ENCODE measurements at regions not wholly inside any gene's neighbourhood (a gene's known extent, or its start where the extent isn't known, plus 50 kb on each side); places are given as distances from the start of the nearest gene placed in this dataset.

DNA sequence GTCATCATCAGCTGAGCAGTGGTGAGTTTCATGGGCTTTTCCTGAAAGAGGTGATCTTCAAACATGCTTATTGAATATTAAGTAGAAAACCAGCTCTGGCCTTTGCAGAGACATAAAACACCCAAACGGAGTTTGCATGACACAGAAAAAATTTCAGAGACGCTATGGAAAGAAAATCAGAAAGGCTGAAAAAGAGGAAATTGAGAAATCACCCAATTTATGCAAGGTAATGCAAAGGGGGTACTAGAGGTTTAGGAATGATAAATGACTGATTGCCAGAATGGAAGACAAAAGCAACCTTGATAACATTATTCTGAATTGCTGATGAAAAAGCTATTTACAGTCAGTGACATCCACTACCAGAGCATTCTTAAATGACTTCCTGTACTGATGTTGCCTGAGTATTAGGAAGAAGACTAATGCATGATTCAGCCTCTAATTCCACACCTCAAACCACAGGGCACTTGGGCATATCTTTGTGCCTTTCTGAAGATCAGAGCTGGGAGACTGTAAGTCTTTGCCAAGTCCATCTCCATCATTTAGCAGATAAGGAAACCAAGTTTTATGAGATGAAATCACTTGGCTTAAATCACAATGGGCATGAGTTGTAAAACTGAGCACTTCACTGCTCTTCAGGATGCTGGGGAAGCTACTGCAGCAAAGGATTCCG lies 565.7 kb downstream of the PPARGC1A start:
- DNase-seq, result peak; percentile 21

DNA sequence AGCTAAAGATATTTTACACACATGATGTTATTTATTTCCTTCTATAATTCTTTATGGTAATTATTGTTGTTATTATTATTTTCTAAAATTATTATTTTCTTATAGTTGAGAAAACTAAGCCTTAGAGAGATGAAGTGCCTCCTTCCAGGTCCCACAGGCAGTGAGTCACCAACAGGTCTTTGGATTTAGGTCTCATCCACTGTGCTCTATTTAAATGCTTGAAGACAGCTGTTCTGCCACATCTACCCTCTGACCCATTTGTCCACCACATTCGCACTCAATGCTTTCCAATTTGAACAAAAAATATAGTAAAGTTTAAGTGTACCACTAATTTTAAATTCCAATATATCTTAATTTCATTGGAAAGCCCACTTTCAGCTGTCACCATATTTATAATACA lies 566.4 kb downstream of the PPARGC1A start:
- no peak for DNase-seq

DNA sequence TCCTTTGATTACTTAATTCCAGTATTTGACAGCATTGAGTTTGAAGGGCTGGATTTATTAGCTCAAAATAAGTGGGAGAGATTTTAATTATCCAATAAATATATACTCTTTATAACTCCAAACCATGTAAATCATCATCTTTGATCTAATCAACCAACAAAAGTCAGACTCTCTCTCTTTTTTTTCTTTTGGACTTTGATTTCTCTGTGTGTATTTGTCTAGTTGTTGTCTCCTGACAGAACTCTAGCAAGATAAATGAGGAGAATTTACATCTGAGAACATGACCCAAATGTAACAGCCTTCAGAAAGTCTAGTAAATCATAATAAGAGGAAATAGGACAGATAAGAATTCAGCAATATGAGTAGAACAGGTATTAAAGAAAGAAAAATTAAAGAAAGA lies 567.1 kb downstream of the PPARGC1A start:
- no peak for DNase-seq

- DNase-seq, result no peak
Observed at GRCh38 chr4:23320931-23321587, 568.8 kb downstream of the PPARGC1A start.

GRCh38 chr4:23312686-23313085 lies 577.2 kb downstream of the PPARGC1A start:
- DNase-seq, result no peak

- no peak for DNase-seq
Observed at GRCh38 chr4:23311983-23312382, 577.9 kb downstream of the PPARGC1A start.

GRCh38 chr4:23305026-23305425 lies 584.8 kb downstream of the PPARGC1A start:
- DNase-seq, result no peak

- DNase-seq, result no peak
Observed at GRCh38 chr4:23298371-23298770, 591.5 kb downstream of the PPARGC1A start.

DNA sequence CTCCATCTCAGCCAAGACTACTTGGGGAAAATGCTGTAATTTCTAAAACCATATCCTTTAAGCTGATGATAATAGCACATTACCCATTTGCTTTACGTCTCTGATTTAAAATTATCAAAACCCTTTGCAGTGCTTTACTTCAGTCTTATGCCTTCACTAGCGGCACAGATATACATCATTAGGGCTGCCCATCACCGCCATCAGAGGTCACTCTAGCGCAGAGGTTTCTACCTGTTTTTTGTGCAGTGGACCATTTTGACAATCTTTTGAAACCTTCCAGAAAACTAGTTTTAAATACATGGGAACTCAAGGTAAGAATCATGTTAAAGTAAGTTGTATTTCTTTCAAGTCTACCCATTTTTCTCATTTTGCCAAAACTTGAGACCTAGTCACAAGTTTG lies 592.5 kb downstream of the PPARGC1A start:
- DNase-seq, result no peak

DNA sequence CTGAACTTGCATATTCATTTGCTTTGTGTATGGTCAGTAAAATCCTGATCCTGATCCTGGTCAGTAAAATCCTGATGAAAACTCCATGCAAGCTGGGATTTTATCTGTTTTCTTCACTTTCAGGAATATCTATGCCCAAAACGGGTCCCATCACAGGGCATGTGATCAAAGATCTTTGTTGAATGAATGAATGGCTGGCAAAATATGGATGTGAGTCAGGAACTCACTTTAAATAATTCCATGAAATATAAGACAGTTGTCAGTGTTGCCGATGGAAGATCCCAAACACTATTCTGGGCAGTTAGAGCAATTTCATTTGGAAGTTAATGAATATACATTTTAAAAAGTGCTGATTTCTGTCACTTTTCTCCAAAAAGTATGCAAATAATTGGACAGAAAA lies 598.4 kb downstream of the GBA3 start:
- DNase-seq, result no peak

GRCh38 chr4:23290656-23291055 lies 597.9 kb downstream of the GBA3 start:
- no peak for DNase-seq

GRCh38 chr4:23279377-23279986 lies 586.7 kb downstream of the GBA3 start:
- DNase-seq, result peak; percentile 4

DNA sequence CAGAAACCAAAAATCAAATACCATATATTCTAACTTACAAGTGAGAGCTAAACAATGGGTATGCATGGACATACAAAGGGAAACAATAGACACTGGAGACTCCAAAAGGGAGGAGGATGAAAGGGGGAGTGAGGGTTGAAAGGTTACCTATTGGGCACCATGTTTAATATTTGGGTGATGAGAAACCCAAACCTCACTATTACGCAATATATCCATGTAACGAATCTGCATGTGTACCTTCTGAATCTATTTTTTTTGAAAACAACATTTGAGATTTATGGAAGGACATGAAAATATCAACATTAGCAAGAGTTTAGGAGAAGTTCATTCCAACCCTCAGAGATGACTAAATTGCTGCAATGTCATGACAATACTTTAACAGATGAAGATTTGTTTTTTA lies 586.1 kb downstream of the GBA3 start:
- DNase-seq, result no peak

DNA sequence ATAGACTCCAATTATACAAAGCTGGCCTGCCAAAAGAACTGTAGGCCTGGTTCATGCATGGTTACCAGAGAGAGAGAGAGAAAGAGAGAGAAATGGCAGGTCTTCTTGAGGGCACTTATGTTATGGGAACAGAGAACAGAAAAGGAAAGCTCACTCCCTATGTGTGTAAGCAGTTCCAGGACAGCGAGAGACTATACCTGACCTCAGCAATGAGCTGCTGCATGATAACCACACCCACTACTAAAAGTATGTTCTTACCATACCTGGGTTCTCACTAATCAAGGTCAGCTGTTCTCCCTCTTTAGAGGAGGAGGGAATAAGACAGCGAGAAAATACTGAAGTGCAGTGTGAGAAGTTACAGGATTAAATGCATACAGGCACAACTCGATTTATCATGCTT lies 583.3 kb downstream of the GBA3 start:
- DNase-seq, result no peak

DNA sequence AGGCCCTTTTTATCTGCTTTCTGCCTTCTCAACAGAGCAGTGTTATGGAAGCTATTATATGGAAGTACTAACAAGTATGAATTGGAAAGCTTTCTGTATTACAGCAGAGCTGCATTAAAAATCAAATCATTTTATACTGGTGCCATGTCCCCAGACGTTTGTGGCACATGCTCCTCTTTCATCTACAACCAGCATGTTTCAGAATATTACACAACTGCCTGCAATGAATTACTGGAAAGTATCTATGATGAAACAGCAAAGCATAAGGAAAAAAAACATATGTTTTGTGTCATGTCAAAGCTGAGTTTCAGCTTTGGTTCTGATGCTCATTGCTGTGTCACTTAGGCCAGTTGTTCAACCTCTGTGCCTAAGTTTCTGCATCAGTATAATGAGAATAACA lies 576.8 kb downstream of the GBA3 start:
- DNase-seq, result peak; percentile 13

DNA sequence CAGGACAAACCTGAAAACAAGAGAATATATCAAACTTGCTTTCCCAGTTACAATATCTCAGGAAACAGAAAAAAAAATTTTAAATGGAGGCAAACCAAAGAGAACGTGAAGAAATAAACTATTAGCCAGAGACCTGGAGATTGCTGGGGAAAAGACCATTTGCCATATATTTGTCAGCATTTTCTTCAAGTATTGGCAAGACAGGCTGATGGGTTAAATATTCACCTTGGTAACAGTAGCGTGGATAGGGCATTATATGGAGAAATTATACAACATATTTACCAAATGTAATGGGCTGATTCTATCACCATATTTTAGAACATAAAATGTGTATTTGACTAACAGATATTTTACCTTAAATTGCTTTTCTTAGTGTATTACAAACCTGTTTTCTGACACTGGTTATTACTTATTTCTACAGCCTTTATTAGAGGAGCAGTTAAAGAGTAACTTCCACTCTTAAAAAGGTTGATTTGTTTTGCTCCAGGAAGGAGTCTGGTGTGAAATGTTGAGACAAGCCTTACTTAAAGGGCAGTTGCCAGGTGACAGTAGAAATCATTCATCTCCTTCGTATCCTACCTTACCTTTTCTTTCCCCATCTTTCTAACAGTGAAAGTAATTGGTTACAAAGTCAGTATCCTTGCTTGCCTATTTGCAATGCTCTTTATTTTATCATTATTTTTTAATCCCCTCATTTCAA lies 575.5 kb downstream of the GBA3 start:
- DNase-seq, result no peak

DNA sequence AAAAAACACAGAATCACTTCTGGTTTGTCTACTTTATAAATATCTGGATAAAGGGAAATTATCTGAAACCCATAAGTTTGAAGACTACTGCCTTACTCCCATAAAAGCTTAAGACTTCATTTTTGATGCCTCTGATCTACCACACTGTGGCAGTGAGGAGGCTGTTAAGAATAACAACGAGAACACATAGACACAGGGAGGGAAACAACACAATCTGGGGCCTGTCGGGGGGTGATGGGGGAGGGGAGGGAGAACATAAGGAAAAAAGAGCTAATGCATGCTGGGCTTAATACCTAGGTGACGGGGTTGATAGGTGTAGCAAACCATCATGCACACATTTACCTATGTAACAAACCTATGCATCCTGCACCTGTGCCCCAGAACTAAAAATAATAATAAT lies 573.7 kb downstream of the GBA3 start:
- DNase-seq, result no peak

DNA sequence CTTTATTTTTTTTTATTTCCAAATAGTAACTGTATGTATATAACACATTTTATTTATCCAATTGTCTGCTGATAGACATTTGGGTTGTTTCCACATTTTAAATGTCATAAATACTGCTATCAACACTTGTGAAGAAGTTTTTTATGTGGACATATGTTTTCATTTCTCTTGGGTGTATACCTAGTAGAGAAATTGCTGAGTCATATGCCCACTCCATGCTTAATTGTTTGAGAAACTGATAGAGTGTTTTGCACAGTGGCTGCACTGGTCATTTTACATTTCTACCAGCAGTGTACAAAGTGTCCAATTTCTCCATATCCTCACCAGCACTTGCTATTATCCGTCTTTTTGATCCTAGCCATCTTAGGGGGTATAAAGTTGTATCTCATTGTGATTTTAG lies 567.8 kb downstream of the GBA3 start:
- peak; percentile 16 for DNase-seq

DNA sequence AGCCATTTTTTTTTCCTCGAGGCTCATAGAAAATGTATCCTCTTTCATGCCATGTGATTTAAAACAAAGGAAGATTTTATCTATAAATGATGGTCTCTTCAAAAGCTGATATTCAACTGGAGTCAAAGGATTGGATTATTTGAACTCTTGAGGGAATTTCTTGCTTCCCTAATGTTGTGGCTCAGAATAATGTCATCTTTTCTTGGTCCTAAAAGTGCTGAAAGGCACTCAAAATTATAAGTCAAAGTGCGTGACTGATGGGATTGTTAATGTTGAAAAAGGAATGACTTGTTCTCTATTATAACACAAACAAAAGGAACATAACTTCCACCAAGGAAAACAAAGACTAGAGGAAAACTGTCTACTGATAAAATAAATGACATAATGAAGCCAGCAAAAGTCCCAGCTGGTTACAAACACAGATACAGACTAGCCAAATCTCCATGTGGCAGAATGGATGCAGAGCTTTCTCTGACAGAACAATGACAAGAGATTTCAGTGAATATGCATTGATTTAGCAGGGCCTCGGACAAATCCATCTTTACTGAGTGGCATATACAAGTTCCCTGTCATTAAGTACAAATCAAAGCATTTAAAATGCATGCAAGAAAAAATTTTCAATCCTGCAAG lies 552.6 kb downstream of the GBA3 start:
- DNase-seq, result no peak

- no peak for DNase-seq
Observed at GRCh38 chr4:23242962-23243361, 550.2 kb downstream of the GBA3 start.

DNA sequence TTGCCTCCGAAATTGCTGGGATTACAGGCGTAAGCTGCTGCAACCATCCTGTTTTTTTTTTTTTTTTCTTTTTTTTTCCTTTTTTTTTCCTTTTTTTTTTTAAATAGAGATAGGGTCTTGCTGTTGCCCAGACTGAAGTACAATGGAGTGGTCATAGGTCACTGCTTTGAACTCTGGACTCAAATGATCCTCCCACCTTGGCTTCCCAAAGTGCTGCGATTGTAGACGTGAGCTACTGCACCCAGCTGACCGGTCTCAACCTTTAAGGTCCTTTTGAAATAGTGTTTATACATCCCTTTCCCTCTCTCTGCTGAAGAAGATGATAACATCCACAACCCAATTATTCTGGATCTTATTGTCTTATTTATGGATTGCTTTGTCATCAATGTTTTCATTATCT lies 548.7 kb downstream of the GBA3 start:
- DNase-seq, result no peak

DNA sequence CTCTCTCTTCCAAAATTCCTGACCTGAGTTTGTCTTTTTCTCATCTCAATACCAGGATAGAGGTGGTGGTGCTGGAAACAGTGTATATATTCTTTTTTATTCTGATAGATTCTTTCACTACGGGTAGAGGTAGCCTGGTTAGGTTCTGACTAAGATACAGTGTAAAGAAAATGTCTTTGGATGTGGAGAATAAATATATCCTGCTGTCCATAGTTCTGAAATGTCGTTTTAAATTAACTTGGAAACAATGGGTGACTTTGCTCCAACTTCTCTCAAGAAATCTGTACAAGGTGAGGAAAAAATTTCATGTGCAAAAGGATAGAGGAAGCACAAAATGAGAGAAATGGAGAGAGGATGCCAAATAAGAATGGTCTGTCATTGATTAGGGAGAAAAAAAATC lies 546.1 kb downstream of the GBA3 start:
- DNase-seq, result no peak

- DNase-seq, result no peak
Observed at GRCh38 chr4:23237771-23238170, 545.0 kb downstream of the GBA3 start.
